ENCODE measurements at regions not wholly inside any gene's neighbourhood (a gene's known extent, or its start where the extent isn't known, plus 50 kb on each side); places are given as distances from the start of the nearest gene placed in this dataset.

DNA sequence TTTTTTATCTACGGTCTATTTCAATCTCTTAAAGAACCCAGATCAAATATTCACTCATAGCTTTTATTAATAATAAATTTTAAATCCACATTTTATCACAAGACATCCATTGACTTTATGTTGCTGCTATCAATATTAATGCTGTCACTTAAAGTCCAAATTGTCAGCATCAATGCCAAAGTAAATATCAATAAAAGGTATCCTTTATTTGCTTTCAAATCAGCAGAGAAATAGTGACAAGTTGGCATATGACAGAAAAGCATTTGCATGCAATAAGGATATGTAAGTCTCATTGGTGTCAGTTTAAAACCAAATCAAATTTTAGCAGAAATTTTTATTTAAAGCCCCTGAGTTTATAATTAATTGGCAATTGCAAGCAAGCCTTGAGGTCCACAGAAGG, 775.4 kb downstream of the ADCYAP1 start:
- no peak overlapping the region for H3K27ac ChIP-seq
- TF ChIP-seq CTCF (IDR thresholded peaks at IDR 0.05), result no peak
- TF ChIP-seq ZFX (IDR thresholded peaks at IDR 0.05; ENCODE audit: borderline replicate concordance), result no peak

DNA sequence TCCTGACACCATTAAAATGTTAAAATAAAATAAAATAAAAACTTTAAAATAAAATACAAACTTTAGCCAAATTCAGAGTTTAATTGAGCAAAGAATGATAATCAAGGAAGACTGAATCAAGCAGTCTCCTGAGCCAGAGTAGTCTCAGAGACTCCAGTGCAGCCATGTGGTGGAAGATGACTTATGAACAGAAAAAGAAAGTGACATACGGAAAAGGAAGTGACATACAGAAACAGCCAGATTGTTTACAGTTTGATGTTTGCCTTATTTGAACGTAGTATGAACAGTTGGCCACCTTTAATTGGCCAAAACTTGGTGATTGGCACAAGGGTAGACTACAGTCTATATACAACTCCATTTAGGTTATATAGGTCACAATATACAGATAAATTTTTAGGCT, 787.2 kb downstream of the ADCYAP1 start:
- H3K27ac ChIP-seq, result no peak overlapping the region
- TF ChIP-seq CTCF (IDR thresholded peaks at IDR 0.05) (no peak), ZFX (IDR thresholded peaks at IDR 0.05; ENCODE audit: borderline replicate concordance) (no peak)

DNA sequence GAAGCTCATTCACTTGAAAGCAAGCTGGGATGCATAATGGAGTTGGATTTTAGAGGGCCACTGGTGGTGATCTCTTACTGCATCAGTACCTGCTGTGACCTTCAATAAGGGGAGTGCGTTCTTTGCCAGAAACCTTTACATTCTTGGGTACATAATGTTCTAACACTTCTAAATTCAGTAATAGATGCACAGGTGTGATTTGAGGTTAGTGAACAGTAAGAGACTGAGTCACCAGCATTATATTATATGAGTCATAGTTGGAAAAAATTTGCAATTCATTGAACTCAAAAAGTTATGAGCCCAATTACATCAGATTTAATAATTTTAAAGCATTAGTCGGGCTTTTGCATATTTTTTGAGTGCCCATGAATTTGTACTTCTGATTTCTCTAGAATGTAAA, 803.3 kb downstream of the ADCYAP1 start:
- no peak overlapping the region for H3K27ac ChIP-seq
- TF ChIP-seq ZFX (IDR thresholded peaks at IDR 0.05; ENCODE audit: borderline replicate concordance), result no peak
- TF ChIP-seq CTCF (IDR thresholded peaks at IDR 0.05), result no peak

GRCh38 chr18:1710114-1710513, 805.4 kb downstream of the ADCYAP1 start:
- TF ChIP-seq CTCF (IDR thresholded peaks at IDR 0.05), result no peak
- TF ChIP-seq ZFX (IDR thresholded peaks at IDR 0.05; ENCODE audit: borderline replicate concordance), result no peak

GRCh38 chr18:1732143-1732542, 827.5 kb downstream of the ADCYAP1 start:
- no peak overlapping the region for H3K27ac ChIP-seq

More at GRCh38 chr18:1710114-1710513, 805.4 kb downstream of the ADCYAP1 start:
- no peak overlapping the region for H3K27ac ChIP-seq

DNA sequence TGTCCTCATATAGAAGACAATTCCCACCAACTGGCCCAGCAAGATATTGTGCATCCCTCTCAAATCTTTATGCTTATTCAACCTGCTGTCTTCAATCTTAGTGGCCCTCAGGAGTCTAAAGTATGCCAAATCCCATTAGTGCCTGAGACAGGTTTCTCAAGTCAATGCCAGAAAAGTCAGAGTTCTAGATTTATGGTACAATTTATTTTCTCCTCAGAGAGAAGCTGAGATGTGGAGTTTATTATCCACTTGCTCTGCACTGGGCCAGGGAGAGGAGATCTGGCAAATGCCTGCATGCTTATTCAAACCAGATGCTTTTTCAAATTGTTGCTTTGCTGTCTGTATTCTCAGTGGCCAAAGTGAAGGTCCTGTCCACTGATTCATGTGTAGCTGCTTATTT, 825.2 kb downstream of the METTL4 start:
- no peak for TF ChIP-seq CTCF (IDR thresholded peaks at IDR 0.05)
- no peak for TF ChIP-seq ZFX (IDR thresholded peaks at IDR 0.05; ENCODE audit: borderline replicate concordance)
- H3K27ac ChIP-seq, result no peak overlapping the region

More at GRCh38 chr18:1732143-1732542, 827.5 kb downstream of the ADCYAP1 start:
- TF ChIP-seq ZFX (IDR thresholded peaks at IDR 0.05; ENCODE audit: borderline replicate concordance) (no peak), CTCF (IDR thresholded peaks at IDR 0.05) (no peak)

GRCh38 chr18:1751249-1751648, 820.1 kb downstream of the METTL4 start:
- H3K27ac ChIP-seq, result no peak overlapping the region
- TF ChIP-seq CTCF (IDR thresholded peaks at IDR 0.05) (0 out of 2 replicates have a peak, but pooled peaks have one; percentile 11), ZFX (IDR thresholded peaks at IDR 0.05; ENCODE audit: borderline replicate concordance) (no peak)

All from 22Rv1 (cell line).